ENCODE measurements at regions not wholly inside any gene's neighbourhood (a gene's known extent, or its start where the extent isn't known, plus 50 kb on each side); places are given as distances from the start of the nearest gene placed in this dataset.

- no peak for DNase-seq (ENCODE audit: low spot score)
Observed at GRCh38 chr5:54645882-54646355, 128.4 kb downstream of the SNX18 start.

- no peak for DNase-seq (ENCODE audit: low spot score)
Observed at GRCh38 chr5:54644226-54644625, 126.7 kb downstream of the SNX18 start.

- no peak for DNase-seq (ENCODE audit: low spot score)
Observed at GRCh38 chr5:54643685-54644106, 126.1 kb downstream of the SNX18 start.

GRCh38 chr5:54639621-54640020 lies 122.1 kb downstream of the SNX18 start:
- DNase-seq (ENCODE audit: low spot score) = no peak

- no peak for DNase-seq (ENCODE audit: low spot score)
Observed at GRCh38 chr5:54638106-54638505, 120.5 kb downstream of the SNX18 start.

- DNase-seq (ENCODE audit: low spot score) = no peak
Observed at GRCh38 chr5:54637654-54638053, 120.1 kb downstream of the SNX18 start.

- no peak for DNase-seq (ENCODE audit: low spot score)
Observed at GRCh38 chr5:54634089-54634488, 116.5 kb downstream of the SNX18 start.

- DNase-seq (ENCODE audit: low spot score) = no peak
Observed at GRCh38 chr5:54632131-54632701, 114.7 kb downstream of the SNX18 start.

- DNase-seq (ENCODE audit: low spot score) = no peak
Observed at GRCh38 chr5:54630738-54631359, 113.3 kb downstream of the SNX18 start.

- no peak for DNase-seq (ENCODE audit: low spot score)
Observed at GRCh38 chr5:54629115-54629514, 111.6 kb downstream of the SNX18 start.

- DNase-seq (ENCODE audit: low spot score) = no peak
Observed at GRCh38 chr5:54628050-54628449, 110.5 kb downstream of the SNX18 start.

- no peak for DNase-seq (ENCODE audit: low spot score)
Observed at GRCh38 chr5:54626407-54626806, 108.8 kb downstream of the SNX18 start.

GRCh38 chr5:54624805-54625568 lies 107.4 kb downstream of the SNX18 start:
- no peak for DNase-seq (ENCODE audit: low spot score)

- DNase-seq (ENCODE audit: low spot score) = no peak
Observed at GRCh38 chr5:54621709-54622108, 104.2 kb downstream of the SNX18 start.

GRCh38 chr5:54621048-54621447 lies 103.5 kb downstream of the SNX18 start:
- DNase-seq (ENCODE audit: low spot score) = no peak

GRCh38 chr5:54620141-54620933 lies 102.8 kb downstream of the SNX18 start:
- no peak for DNase-seq (ENCODE audit: low spot score)

GRCh38 chr5:54619731-54620130 lies 102.2 kb downstream of the SNX18 start:
- DNase-seq (ENCODE audit: low spot score) = no peak

- DNase-seq (ENCODE audit: low spot score) = no peak
Observed at GRCh38 chr5:54616518-54617220, 99.1 kb downstream of the SNX18 start.

GRCh38 chr5:54616031-54616430 lies 98.5 kb downstream of the SNX18 start:
- DNase-seq (ENCODE audit: low spot score) = no peak

- no peak for DNase-seq (ENCODE audit: low spot score)
Observed at GRCh38 chr5:54615381-54615780, 97.8 kb downstream of the SNX18 start.

- no peak for DNase-seq (ENCODE audit: low spot score)
Observed at GRCh38 chr5:54612711-54613110, 95.2 kb downstream of the SNX18 start.

All from putamen (tissue), 1 donor.